ENCODE measurements at regions not wholly inside any gene's neighbourhood (a gene's known extent, or its start where the extent isn't known, plus 50 kb on each side); places are given as distances from the start of the nearest gene placed in this dataset.

DNA sequence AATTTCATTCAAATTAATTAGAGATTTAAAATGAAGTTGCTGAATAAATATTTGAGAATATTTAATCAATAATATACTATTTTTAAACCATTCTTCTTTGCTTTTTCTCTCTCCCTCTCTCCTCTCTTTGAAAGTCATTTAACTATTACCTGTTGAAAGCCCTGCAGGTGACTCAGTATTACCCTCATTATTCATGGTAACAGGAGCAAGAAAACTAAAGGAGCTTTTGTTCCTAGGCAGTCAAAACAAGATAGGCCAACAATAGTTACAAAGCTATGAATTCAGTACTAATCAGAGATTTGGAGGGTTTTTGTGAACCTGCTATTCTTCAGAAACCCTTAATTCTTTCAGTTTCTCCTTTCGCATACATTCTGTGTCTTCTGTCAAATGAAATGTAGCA is 721.3 kb upstream of the NCAM2 start:
- TF ChIP-seq MYC (IDR thresholded peaks at IDR 0.05; ENCODE audit: low read depth, low read length) (no peak), CTCF (IDR thresholded peaks at IDR 0.05; ENCODE audit: extremely low read depth in 1 of 2, insufficient read depth in 1 of 2, low read depth in 1 of 2, low read length in 2 of 2) (no peak), EZH2 (IDR thresholded peaks at IDR 0.05; ENCODE audit: borderline replicate concordance, low read depth, low read length, severe bottlenecking) (no peak), POLR2AphosphoS5 (IDR thresholded peaks at IDR 0.05; ENCODE audit: insufficient read depth, low read depth, low read length) (no peak), GATA2 (IDR thresholded peaks at IDR 0.05; ENCODE audit: insufficient read depth, insufficient read length, low read depth, low read length) (no peak), POLR2A (IDR thresholded peaks at IDR 0.05; ENCODE audit: low read depth, low read length) (no peak), FOS (IDR thresholded peaks at IDR 0.05; ENCODE audit: borderline replicate concordance, insufficient read depth, low read length) (no peak)

Measured in endothelial cell of umbilical vein (primary cell).